ENCODE measurements at regions not wholly inside any gene's neighbourhood (a gene's known extent, or its start where the extent isn't known, plus 50 kb on each side); places are given as distances from the start of the nearest gene placed in this dataset.

GRCh38 chr15:92315595-92316211 lies 78.0 kb upstream of the ST8SIA2 start:
- intact Hi-C loops (cut with micrococcal nuclease) = no loop called here
- Histone ChIP-seq H3K9me2 (ENCODE audit: insufficient read depth) (no peaks in the 10 kb centered on the region), H4K20me1 (ENCODE audit: insufficient read depth) (no peaks in the 10 kb centered on the region), H3K4me1 (ENCODE audit: control insufficient read depth in 1 of 2, insufficient read depth in 2 of 2, low read length in 2 of 2) (no peaks in the 10 kb centered on the region), H2AFZ (ENCODE audit: low read depth, low read length, poor library complexity, severe bottlenecking) (no peak overlapping the region), H3K79me2 (ENCODE audit: insufficient read depth, low read length) (no peaks in the 10 kb centered on the region), H3K27ac (ENCODE audit: low read depth, low read length) (no peak overlapping the region), H3K36me3 (ENCODE audit: control insufficient read depth in 1 of 2, insufficient read depth in 2 of 2, low read length in 2 of 2) (no peaks in the 10 kb centered on the region), H3K4me3 (replicated peaks in 1 of 2; ENCODE audit: low read depth in 1 of 2, low read length in 2 of 2) (no peak overlapping the region), H3K9ac (ENCODE audit: low read length) (no peak overlapping the region), H3K27me3 (ENCODE audit: insufficient read depth, low read length) (peaks cover 59% of the 10 kb centered on the region), H3K9me3 (ENCODE audit: control insufficient read depth in 1 of 2, insufficient read depth in 1 of 2, low read depth in 1 of 2, low read length in 2 of 2) (no peaks in the 10 kb centered on the region), H3K4me2 (ENCODE audit: low read length) (no peak overlapping the region)
- ChIA-PET POLR2A (no interaction called here), CTCF (no interaction called here), RAD21 (ENCODE audit: low non-redundant PET in 1 of 2, low total read pairs in 2 of 2, uncharacterized antibody in 2 of 2, unreplicated experiment in 2 of 2) (no interaction called here)
- DNase-seq (ENCODE audit: low read depth, low spot score) (no peak), ATAC-seq (no peak)
- no TSS peak for BruUV-seq (replicated peaks)
- no peak for TF ChIP-seq ATF3 (IDR thresholded peaks at IDR 0.05)
- no peak for TF ChIP-seq ELF1 (IDR thresholded peaks at IDR 0.05; ENCODE audit: borderline replicate concordance, low read depth)
- TF ChIP-seq CBX3 (IDR thresholded peaks at IDR 0.05; ENCODE audit: low read depth) = no peak
- no peak for TF ChIP-seq MAX (IDR thresholded peaks at IDR 0.05)
- TF ChIP-seq SP1 (IDR thresholded peaks at IDR 0.05; ENCODE audit: low read depth) = no peak
- TF ChIP-seq CTCF (IDR thresholded peaks at IDR 0.05 in 2 of 3, conservative IDR thresholded peaks at IDR 0.05 in 1 of 3; ENCODE audit: borderline replicate concordance in 1 of 3, insufficient read depth in 1 of 3, low read depth in 2 of 3, low read length in 2 of 3) = no peak
- TF ChIP-seq EZH2 (IDR thresholded peaks at IDR 0.05) = no peak
- no peak for TF ChIP-seq ZFX (IDR thresholded peaks at IDR 0.05)
- TF ChIP-seq ZBTB33 (IDR thresholded peaks at IDR 0.05; ENCODE audit: extremely low read depth, insufficient replicate concordance, low read length) = no peak

All from HCT116 (cell line).